PC-3 (cell line): ENCODE measurements at regions not wholly inside any gene's neighbourhood (a gene's known extent, or its start where the extent isn't known, plus 50 kb on each side); places are given as distances from the start of the nearest gene placed in this dataset.

ENCODE experiments used
- EZH2 ChIP-seq: fragments of 300-600 bp; sonication (generic); IDR thresholded peaks from one replicate; pipeline ENCODE4 v1.6.1; 2017; ENCODE audit warnings: antibody characterized with exemption, mild to moderate bottlenecking, low read length; ENCODE audit not compliant: unreplicated experiment
- EZH2phosphoT487 ChIP-seq: fragments of 300-600 bp; sonication (generic); IDR thresholded peaks from 2 replicates; pipeline ENCODE4 v1.6.1; 2018; ENCODE audit warnings: mild to moderate bottlenecking, antibody characterized with exemption, low read length, borderline replicate concordance
- TF ChIP-seq, protein P1 (sequence below): fragments of 300-600 bp; sonication (generic); conservative IDR thresholded peaks from 2 replicates; pipeline ENCODE4 v1.5.1; 2017; ENCODE audit warnings: antibody characterized with exemption, low read depth, mild to moderate bottlenecking, low read length

DNA sequence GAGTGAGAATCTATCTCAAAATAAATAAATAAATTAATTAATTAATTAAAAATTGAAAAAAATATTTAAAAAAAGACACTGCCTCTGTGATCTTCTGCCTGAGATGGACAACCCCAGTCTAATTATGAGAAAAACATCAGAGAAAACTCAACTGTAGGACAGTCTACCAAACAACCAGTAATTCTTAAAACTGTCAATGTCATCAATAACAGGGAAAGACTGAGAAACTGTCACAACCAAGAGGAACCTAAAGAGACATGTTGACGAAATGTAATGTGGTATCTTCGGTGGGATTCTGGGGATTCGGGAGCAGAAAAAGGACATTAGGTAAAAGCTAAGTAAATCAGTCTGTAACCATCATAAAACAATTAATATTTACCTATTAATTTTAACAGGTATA is 265.4 kb upstream of the LMCD1 start:
- TF ChIP-seq, protein P1, sequence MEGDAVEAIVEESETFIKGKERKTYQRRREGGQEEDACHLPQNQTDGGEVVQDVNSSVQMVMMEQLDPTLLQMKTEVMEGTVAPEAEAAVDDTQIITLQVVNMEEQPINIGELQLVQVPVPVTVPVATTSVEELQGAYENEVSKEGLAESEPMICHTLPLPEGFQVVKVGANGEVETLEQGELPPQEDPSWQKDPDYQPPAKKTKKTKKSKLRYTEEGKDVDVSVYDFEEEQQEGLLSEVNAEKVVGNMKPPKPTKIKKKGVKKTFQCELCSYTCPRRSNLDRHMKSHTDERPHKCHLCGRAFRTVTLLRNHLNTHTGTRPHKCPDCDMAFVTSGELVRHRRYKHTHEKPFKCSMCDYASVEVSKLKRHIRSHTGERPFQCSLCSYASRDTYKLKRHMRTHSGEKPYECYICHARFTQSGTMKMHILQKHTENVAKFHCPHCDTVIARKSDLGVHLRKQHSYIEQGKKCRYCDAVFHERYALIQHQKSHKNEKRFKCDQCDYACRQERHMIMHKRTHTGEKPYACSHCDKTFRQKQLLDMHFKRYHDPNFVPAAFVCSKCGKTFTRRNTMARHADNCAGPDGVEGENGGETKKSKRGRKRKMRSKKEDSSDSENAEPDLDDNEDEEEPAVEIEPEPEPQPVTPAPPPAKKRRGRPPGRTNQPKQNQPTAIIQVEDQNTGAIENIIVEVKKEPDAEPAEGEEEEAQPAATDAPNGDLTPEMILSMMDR: no peak
- TF ChIP-seq EZH2phosphoT487 (no peak), EZH2 (no peak)
